ENCODE measurements at regions not wholly inside any gene's neighbourhood (a gene's known extent, or its start where the extent isn't known, plus 50 kb on each side); places are given as distances from the start of the nearest gene placed in this dataset.

DNA sequence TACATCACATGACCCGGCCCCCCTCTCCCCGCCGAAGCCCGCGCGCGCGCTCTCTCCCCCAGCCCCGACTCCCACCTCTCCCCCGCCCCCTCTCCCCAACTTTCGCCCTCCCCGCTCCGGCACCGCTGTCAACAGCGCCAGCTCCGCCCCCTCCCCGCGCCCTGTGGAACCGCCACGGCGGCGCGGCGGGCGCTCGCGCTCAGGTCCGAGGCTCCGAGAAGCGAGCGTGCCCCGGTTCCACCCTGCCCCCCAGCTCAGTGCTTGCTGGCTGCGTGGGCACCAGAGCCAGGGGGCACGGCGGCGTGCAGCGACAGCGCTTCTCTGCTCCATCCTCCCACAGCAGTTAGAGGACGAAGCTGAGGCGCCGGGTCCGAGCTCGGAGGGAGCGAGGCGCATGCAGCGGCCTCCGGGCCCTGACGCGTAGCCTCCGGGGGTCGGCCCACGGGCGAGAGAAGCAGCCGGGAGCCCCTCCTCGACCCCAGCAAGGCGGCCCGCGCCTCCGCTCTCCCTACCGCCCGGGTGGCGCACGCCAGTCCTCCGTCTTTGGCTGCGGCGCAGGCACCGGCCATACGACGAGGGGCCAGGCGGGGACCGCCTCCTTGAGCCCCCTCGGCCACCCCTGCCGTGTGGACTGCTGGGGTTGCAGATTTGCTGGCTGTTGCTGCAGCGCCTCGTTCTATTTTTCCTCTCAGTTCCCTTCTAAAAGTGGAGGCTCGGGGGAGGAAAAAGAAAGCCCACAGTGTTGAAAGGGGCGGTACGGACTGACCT, 109.5 kb downstream of the KCNRG start:
- Histone ChIP-seq H3K4me1 (ENCODE audit: control insufficient read depth, insufficient read depth, low read length) (peaks cover 26% of the 10 kb centered on the region), H3K4me3 (ENCODE audit: low read length) (peak overlapping the region; percentile 91), H3K9me3 (ENCODE audit: control insufficient read depth, low read depth, low read length) (peaks cover 6% of the 10 kb centered on the region), H3K36me3 (ENCODE audit: control insufficient read depth, insufficient read depth, low read length) (peaks cover 7% of the 10 kb centered on the region), H3K27me3 (ENCODE audit: control insufficient read depth, insufficient read depth, low read length) (peaks cover 39% of the 10 kb centered on the region), H3K27ac (ENCODE audit: low read length) (peak overlapping the region; percentile 97)
- peak in 1 of 2 donors; percentile 75 for DNase-seq
- no CpG with 5 or more reads among the region's 78 CpGs for WGBS (ENCODE audit: insufficient coverage, low lambda C conversion rate)

DNA sequence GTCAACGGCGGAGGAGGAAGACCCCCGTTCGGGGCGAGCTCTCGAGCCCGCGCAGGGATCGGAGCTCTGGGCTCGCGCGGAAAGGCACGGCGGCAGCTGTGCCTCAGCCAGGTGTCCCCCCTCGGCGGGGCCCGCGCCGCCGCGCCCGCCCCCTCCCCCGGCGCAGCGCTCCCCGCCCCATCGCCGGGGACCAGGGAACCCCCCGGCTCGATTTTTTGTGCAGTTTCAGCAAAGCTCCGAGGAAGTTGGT, 110.0 kb downstream of the KCNRG start:
- Histone ChIP-seq H3K27me3 (ENCODE audit: control insufficient read depth, insufficient read depth, low read length) (peaks cover 44% of the 10 kb centered on the region), H3K4me3 (ENCODE audit: low read length) (peak overlapping the region; percentile 91), H3K36me3 (ENCODE audit: control insufficient read depth, insufficient read depth, low read length) (peaks cover 7% of the 10 kb centered on the region), H3K27ac (ENCODE audit: low read length) (peak overlapping the region; percentile 97), H3K9me3 (ENCODE audit: control insufficient read depth, low read depth, low read length) (peaks cover 9% of the 10 kb centered on the region), H3K4me1 (ENCODE audit: control insufficient read depth, insufficient read depth, low read length) (peaks cover 31% of the 10 kb centered on the region)
- no CpG with 5 or more reads among the region's 31 CpGs for WGBS (ENCODE audit: insufficient coverage, low lambda C conversion rate)
- peak in 1 of 2 donors; percentile 39 for DNase-seq

DNA sequence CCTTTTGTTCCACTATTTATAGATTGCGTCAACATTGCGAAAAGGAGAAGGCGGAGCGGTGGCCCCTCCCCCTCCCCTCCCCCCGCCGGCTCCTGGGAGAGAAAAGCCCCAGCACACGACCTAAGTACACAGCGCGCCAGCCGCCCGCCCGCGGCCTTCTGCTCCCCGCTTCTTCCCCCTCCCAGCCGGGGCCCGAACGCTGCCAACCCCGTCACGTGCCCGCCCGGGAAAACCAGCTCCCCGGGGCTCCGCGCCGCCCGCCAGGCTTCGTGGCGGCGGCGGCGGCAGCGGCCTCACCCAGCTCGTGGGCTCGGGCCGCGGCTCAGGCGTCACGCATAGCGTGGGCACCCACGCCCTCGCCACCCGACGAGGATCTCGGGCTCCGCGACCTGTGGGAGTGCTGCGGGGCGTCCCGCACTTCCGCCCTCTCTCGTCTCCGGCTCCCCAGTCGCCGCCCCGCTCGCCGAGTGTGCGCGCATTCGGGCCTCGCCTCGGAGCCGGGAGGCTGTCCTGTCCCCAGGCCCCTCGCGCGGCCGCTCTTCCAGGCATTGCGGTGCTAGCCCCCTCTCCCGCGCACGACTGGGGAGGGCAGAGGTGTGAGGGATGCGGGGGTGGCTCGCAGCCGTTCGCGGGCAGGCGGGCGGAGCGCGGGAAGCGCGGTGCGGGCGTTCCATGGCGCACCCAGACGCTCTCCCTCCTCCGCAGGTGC, 110.5 kb downstream of the KCNRG start:
- Histone ChIP-seq H3K27ac (ENCODE audit: low read length) (peak overlapping the region; percentile 97), H3K27me3 (ENCODE audit: control insufficient read depth, insufficient read depth, low read length) (peaks cover 49% of the 10 kb centered on the region), H3K9me3 (ENCODE audit: control insufficient read depth, low read depth, low read length) (peaks cover 9% of the 10 kb centered on the region), H3K36me3 (ENCODE audit: control insufficient read depth, insufficient read depth, low read length) (peaks cover 7% of the 10 kb centered on the region), H3K4me1 (ENCODE audit: control insufficient read depth, insufficient read depth, low read length) (peaks cover 35% of the 10 kb centered on the region), H3K4me3 (ENCODE audit: low read length) (peak overlapping the region; percentile 91)
- no CpG with 5 or more reads among the region's 87 CpGs for WGBS (ENCODE audit: insufficient coverage, low lambda C conversion rate)
- DNase-seq: peak; percentile 82 to 91

DNA sequence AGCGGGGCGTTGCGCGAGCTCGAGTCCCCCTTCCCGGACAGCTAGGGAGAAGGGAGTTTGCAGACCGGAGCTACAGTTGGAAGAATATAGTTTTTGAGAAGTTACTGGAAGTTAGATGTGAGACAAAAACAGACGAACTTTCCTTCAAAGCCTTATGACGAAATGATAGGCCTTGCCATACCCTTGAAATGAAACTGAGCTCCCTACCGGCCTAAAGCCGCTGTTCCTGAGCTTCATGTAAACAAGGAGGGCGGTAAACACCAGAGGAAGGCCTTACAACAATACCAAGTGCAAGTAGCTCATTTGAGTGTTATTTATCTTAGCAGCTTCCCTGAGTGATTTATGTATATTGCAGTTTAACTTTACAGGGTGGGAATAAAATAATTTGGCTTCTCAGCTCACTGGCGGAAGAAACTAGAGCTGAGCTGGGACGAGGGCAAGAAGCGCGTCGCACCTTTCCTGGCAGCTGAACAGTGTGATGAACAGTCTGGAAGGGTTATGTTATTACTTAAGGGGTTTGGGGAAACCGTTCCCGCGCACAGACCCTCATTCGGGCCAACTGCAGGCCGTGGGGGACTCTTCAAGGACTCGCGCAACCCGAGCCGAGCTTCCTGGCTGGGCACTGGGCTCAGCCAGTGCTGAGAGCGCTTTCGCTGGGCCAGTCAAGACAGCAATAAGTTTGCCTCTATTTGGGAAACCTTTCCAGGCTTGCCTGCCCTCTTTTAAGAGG, 111.2 kb downstream of the KCNRG start:
- peaks cover 5% of the 10 kb centered on the region for H3K36me3 ChIP-seq (ENCODE audit: control insufficient read depth, insufficient read depth, low read length)
- peaks cover 56% of the 10 kb centered on the region for H3K27me3 ChIP-seq (ENCODE audit: control insufficient read depth, insufficient read depth, low read length)
- H3K4me3 ChIP-seq (ENCODE audit: low read length): peak overlapping the region; percentile 91
- H3K4me1 ChIP-seq (ENCODE audit: control insufficient read depth, insufficient read depth, low read length): peaks cover 38% of the 10 kb centered on the region
- no peak for DNase-seq
- peaks cover 9% of the 10 kb centered on the region for H3K9me3 ChIP-seq (ENCODE audit: control insufficient read depth, low read depth, low read length)
- whole genome bisulfite sequencing (ENCODE audit: insufficient coverage, low lambda C conversion rate): no CpG with 5 or more reads among the region's 28 CpGs
- H3K27ac ChIP-seq (ENCODE audit: low read length): peak overlapping the region; percentile 97

DNA sequence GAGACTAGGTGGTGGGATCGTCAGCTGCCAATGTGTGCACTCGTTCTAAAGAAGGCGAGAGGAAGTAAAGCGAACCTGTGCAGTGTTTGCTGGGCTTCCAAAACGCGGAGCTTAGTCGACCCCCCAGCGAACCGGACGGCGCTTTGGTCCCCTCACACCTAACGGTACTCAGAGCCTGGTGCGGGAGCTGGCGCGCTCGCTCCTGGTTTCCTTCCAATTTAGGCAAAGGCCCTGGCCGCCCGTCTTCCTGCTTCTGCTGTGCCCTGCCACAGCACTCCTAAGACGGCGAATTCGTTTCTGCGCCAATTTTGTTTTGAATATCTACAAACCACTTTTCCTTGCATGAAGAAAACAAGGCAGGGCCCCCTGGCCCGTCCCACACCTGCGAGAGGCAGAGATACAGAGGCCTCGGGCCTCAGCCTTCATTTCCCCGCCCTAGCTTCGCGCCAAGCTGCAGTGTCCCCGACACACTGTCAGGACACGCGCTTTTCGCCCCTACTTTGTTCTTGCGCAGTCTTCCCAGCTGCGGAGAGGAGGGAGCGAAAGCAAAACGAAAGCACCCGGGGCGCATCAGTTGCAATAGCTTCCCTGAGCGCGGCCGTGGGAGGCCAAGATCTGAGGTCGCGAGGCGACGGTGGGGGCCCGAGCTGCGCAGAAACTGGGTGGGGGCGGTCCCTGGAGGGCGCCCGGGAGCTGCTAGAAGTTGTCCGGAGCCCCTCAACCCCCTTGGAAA, 111.9 kb downstream of the KCNRG start:
- peak overlapping the region; percentile 42 for H3K4me3 ChIP-seq (ENCODE audit: low read length)
- H3K4me1 ChIP-seq (ENCODE audit: control insufficient read depth, insufficient read depth, low read length): peaks cover 38% of the 10 kb centered on the region
- peak; percentile 66 to 84 for DNase-seq
- no CpG with 5 or more reads among the region's 51 CpGs for WGBS (ENCODE audit: insufficient coverage, low lambda C conversion rate)
- peaks cover 63% of the 10 kb centered on the region for H3K27me3 ChIP-seq (ENCODE audit: control insufficient read depth, insufficient read depth, low read length)
- H3K9me3 ChIP-seq (ENCODE audit: control insufficient read depth, low read depth, low read length): peaks cover 9% of the 10 kb centered on the region
- no peaks in the 10 kb centered on the region for H3K36me3 ChIP-seq (ENCODE audit: control insufficient read depth, insufficient read depth, low read length)
- no peak overlapping the region for H3K27ac ChIP-seq (ENCODE audit: low read length)

DNA sequence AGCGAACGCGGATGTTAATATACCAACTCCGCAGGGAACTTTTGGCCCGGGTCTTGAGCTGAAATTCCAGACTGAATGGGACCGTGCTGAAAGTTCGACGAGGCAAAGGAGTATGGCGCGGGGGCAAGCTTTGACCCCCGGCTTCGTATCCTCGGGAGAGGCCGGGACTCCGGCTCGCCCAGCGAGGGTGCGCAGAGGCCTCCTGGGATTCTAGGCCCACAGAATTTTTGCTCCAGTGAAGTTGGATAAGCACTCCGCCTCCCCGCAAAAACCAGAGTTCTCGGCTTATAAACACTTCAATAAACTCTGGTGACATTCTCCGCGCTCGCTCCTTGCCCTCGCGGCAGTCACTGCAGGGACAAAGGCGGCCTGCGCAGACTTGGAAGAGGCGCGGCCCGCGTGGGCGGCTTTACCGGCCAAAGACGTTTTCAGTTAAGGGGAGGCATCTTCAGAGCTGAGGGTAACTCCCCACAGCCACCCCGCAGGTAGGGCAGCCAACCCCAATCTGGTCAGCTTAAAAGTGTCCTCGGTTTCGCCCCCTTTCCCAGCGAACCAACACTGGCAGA, 112.6 kb downstream of the KCNRG start:
- peak overlapping the region; percentile 42 for H3K4me3 ChIP-seq (ENCODE audit: low read length)
- no CpG with 5 or more reads among the region's 39 CpGs for WGBS (ENCODE audit: insufficient coverage, low lambda C conversion rate)

DNA sequence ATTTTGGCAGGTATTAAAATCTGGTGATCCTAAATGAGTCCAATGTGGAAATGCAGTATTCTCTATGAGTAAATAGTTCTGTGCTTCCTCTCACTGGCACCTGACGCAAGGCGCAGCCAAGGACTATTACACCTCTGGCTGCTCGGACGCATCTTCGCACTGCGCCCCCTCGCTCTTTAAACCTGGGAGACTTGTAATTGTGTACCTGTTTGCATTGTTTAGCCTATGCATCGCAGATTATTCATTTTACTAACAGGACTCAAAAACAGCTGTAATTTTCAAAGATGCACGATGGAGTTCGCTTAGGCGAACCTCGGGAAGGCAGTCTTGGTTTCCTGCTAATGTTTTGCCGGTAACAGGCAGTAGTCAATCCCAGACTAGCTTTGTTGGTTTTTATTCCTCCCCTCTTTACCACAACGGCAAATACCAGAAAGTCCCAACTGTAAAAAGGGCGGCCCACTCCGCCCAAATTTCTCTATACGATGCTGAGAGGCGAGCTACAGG, 113.2 kb downstream of the KCNRG start:
- WGBS (ENCODE audit: insufficient coverage, low lambda C conversion rate): 0% methylated on average over 1 of the region's 18 CpGs
- H3K36me3 ChIP-seq (ENCODE audit: control insufficient read depth, insufficient read depth, low read length): no peaks in the 10 kb centered on the region
- no peak overlapping the region for H3K27ac ChIP-seq (ENCODE audit: low read length)
- peaks cover 12% of the 10 kb centered on the region for H3K9me3 ChIP-seq (ENCODE audit: control insufficient read depth, low read depth, low read length)
- DNase-seq: peak in 1 of 2 donors; percentile 64
- peaks cover 77% of the 10 kb centered on the region for H3K27me3 ChIP-seq (ENCODE audit: control insufficient read depth, insufficient read depth, low read length)
- peaks cover 38% of the 10 kb centered on the region for H3K4me1 ChIP-seq (ENCODE audit: control insufficient read depth, insufficient read depth, low read length)
- peak overlapping the region; percentile 42 for H3K4me3 ChIP-seq (ENCODE audit: low read length)

More for the DNA sequence above, 112.6 kb downstream of the KCNRG start:
- peaks cover 70% of the 10 kb centered on the region for H3K27me3 ChIP-seq (ENCODE audit: control insufficient read depth, insufficient read depth, low read length)
- no peak overlapping the region for H3K27ac ChIP-seq (ENCODE audit: low read length)
- peaks cover 38% of the 10 kb centered on the region for H3K4me1 ChIP-seq (ENCODE audit: control insufficient read depth, insufficient read depth, low read length)
- H3K9me3 ChIP-seq (ENCODE audit: control insufficient read depth, low read depth, low read length): peaks cover 9% of the 10 kb centered on the region
- no peaks in the 10 kb centered on the region for H3K36me3 ChIP-seq (ENCODE audit: control insufficient read depth, insufficient read depth, low read length)
- peak in 1 of 2 donors; percentile 72 for DNase-seq

DNA sequence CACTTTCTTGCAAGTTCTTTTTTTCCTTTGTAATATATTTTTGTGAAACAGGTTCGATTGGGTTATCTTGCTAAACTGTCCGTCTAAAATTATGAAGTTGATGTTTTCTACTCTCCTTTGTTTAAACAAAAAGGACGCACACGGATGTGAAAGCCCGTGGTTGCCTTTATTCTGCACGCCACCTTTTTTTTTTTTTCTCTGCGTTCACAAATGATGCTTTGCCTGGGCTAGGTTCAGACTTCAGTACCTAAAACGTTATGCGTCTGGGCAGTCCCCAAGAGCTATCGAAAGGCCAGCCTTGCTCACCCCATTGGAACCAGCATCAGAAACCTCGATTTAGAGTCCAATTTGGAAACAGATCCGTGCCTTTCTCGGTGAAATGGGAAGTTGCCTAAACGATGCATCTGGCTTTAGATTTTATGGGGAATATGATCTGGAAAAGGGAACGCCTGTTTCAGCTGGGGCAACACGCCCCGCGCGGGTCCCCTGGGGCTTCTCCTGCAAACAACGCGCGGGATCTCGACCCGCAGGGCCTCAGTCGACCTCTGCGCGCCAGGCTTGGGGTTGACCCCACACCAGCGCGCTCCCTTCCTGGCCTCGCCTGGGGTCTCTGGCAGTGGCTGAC, 113.9 kb downstream of the KCNRG start:
- H3K4me1 ChIP-seq (ENCODE audit: control insufficient read depth, insufficient read depth, low read length): peaks cover 38% of the 10 kb centered on the region
- H3K36me3 ChIP-seq (ENCODE audit: control insufficient read depth, insufficient read depth, low read length): no peaks in the 10 kb centered on the region
- DNase-seq: peak in 1 of 2 donors; percentile 28
- no peak overlapping the region for H3K27ac ChIP-seq (ENCODE audit: low read length)
- H3K4me3 ChIP-seq (ENCODE audit: low read length): no peak overlapping the region
- H3K9me3 ChIP-seq (ENCODE audit: control insufficient read depth, low read depth, low read length): peaks cover 14% of the 10 kb centered on the region
- H3K27me3 ChIP-seq (ENCODE audit: control insufficient read depth, insufficient read depth, low read length): peaks cover 84% of the 10 kb centered on the region
- WGBS (ENCODE audit: insufficient coverage, low lambda C conversion rate): no CpG with 5 or more reads among the region's 30 CpGs

DNA sequence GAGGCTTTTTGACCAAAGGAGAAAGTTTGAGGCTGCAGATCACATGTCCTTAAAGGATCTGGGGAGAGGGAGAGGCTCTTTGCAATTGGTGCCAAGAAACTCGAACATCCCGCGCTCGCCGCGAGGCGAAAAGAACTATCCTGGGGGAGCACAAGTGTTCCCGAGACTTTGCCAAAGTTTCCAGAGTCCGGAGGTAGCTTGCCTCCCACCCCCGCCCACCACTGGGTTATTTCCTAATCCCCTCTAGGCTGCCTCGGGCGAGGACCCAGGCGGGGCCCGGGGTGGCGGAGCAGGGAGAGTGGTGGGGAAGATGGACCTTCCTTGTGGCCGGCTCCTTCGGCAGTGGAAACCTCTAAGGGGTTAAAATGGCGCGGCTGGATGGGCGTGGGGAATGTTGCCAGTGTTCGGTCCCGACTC, 114.5 kb downstream of the KCNRG start:
- Histone ChIP-seq H3K36me3 (ENCODE audit: control insufficient read depth, insufficient read depth, low read length) (no peaks in the 10 kb centered on the region), H3K4me3 (ENCODE audit: low read length) (no peak overlapping the region), H3K4me1 (ENCODE audit: control insufficient read depth, insufficient read depth, low read length) (peaks cover 38% of the 10 kb centered on the region), H3K27me3 (ENCODE audit: control insufficient read depth, insufficient read depth, low read length) (peaks cover 89% of the 10 kb centered on the region), H3K9me3 (ENCODE audit: control insufficient read depth, low read depth, low read length) (peaks cover 14% of the 10 kb centered on the region), H3K27ac (ENCODE audit: low read length) (no peak overlapping the region)
- WGBS (ENCODE audit: insufficient coverage, low lambda C conversion rate): no CpG with 5 or more reads among the region's 22 CpGs
- peak in 1 of 2 donors; percentile 26 for DNase-seq
